NCI-H187 (cell line): ENCODE measurements at regions not wholly inside any gene's neighbourhood (a gene's known extent, or its start where the extent isn't known, plus 50 kb on each side); places are given as distances from the start of the nearest gene placed in this dataset.
"Not testable (repeated sequence)": the region's sequence is repeated elsewhere in the genome, so short reads cannot be mapped to it uniquely, and the experiment has no call there.

Experiments
- DNase-seq, 2 experiments: peaks; one replicate each; lab custom pipeline; 2025; lab: John Stamatoyannopoulos, UW

GRCh38 chr14:77985211-77985615 is 185.0 kb upstream of the NRXN3 start:
- no peak for DNase-seq

GRCh38 chr14:77986773-77987172 is 183.4 kb upstream of the NRXN3 start:
- DNase-seq, result no peak

- no peak for DNase-seq
These were observed 181.9 kb upstream of the NRXN3 start for GRCh38 chr14:77988096-77988870.

GRCh38 chr14:77988970-77989369 is 181.2 kb upstream of the NRXN3 start:
- DNase-seq, result no peak

- no peak for DNase-seq
These were observed 180.7 kb upstream of the NRXN3 start for GRCh38 chr14:77989441-77989991.

- DNase-seq, result no peak
These were observed 179.8 kb upstream of the NRXN3 start for GRCh38 chr14:77990337-77990736.

GRCh38 chr14:77991128-77991772 is 178.9 kb upstream of the NRXN3 start:
- DNase-seq, result no peak

GRCh38 chr14:78005325-78005724 is 164.8 kb upstream of the NRXN3 start:
- DNase-seq, result no peak

GRCh38 chr14:78007160-78007559 is 163.0 kb upstream of the NRXN3 start:
- no peak for DNase-seq

GRCh38 chr14:78010688-78011087 is 159.5 kb upstream of the NRXN3 start:
- DNase-seq, result no peak

GRCh38 chr14:78013911-78014310 is 156.3 kb upstream of the NRXN3 start:
- not testable (repeated sequence) for DNase-seq

GRCh38 chr14:78016532-78016931 is 153.6 kb upstream of the NRXN3 start:
- DNase-seq, result no peak

GRCh38 chr14:78018283-78018682 is 151.9 kb upstream of the NRXN3 start:
- DNase-seq, result no peak

GRCh38 chr14:78022059-78022458 is 148.1 kb upstream of the NRXN3 start:
- DNase-seq, result peak; percentile 81 to 82

- DNase-seq, result no peak
These were observed 147.1 kb upstream of the NRXN3 start for GRCh38 chr14:78023112-78023511.

- DNase-seq, result no peak
These were observed 141.7 kb upstream of the NRXN3 start for GRCh38 chr14:78028471-78028870.

GRCh38 chr14:78029601-78030372 is 140.4 kb upstream of the NRXN3 start:
- DNase-seq, result no peak

- DNase-seq, result no peak
These were observed 126.8 kb upstream of the NRXN3 start for GRCh38 chr14:78043349-78043748.

- no peak for DNase-seq
These were observed 122.1 kb upstream of the NRXN3 start for GRCh38 chr14:78048120-78048519.

GRCh38 chr14:78056890-78057289 is 113.3 kb upstream of the NRXN3 start:
- DNase-seq, result not testable (repeated sequence)

- no peak for DNase-seq
These were observed 99.8 kb upstream of the NRXN3 start for GRCh38 chr14:78070344-78070743.

- no peak for DNase-seq
These were observed 99.1 kb upstream of the NRXN3 start for GRCh38 chr14:78071016-78071549.
